Upper lobe of left lung (tissue), 4 donors: ENCODE measurements at regions not wholly inside any gene's neighbourhood (a gene's known extent, or its start where the extent isn't known, plus 50 kb on each side); places are given as distances from the start of the nearest gene placed in this dataset.

Source experiments
- POLR2A ChIP-seq, 4 donors: fragments of 450-650 bp; IDR thresholded peaks; one replicate each; pipeline ENCODE4 v1.5.1; 2016 to 2017; ENCODE audit warnings: antibody characterized with exemption in 4 of 4, mild to moderate bottlenecking in 2 of 4
- POLR2AphosphoS5 ChIP-seq, 2 donors: sonication (generic); formaldehyde crosslinking; IDR thresholded peaks; one replicate each; pipeline ENCODE4 v1.5.1; 2017; ENCODE audit warnings: antibody characterized with exemption in 2 of 2
- TF ChIP-seq, protein P1 (sequence below), 6 experiments: fragments of 450-650 bp in 4 of 6; fragments of 200-600 bp in 2 of 6; sonication (generic) in 2 of 6; IDR thresholded peaks; one replicate each; pipeline ENCODE4 v1.5.1; 2016 to 2019; ENCODE audit warnings: antibody characterized with exemption in 6 of 6

- TF ChIP-seq, protein P1, sequence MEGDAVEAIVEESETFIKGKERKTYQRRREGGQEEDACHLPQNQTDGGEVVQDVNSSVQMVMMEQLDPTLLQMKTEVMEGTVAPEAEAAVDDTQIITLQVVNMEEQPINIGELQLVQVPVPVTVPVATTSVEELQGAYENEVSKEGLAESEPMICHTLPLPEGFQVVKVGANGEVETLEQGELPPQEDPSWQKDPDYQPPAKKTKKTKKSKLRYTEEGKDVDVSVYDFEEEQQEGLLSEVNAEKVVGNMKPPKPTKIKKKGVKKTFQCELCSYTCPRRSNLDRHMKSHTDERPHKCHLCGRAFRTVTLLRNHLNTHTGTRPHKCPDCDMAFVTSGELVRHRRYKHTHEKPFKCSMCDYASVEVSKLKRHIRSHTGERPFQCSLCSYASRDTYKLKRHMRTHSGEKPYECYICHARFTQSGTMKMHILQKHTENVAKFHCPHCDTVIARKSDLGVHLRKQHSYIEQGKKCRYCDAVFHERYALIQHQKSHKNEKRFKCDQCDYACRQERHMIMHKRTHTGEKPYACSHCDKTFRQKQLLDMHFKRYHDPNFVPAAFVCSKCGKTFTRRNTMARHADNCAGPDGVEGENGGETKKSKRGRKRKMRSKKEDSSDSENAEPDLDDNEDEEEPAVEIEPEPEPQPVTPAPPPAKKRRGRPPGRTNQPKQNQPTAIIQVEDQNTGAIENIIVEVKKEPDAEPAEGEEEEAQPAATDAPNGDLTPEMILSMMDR (IDR thresholded peaks at IDR 0.05) = no peak
- no peak for TF ChIP-seq POLR2A (IDR thresholded peaks at IDR 0.05)
- TF ChIP-seq POLR2AphosphoS5 (IDR thresholded peaks at IDR 0.05) = no peak
Measured at GRCh38 chr22:40118979-40119378, 58.7 kb upstream of the TNRC6B start.
